ENCODE measurements at regions not wholly inside any gene's neighbourhood (a gene's known extent, or its start where the extent isn't known, plus 50 kb on each side); places are given as distances from the start of the nearest gene placed in this dataset.

GRCh38 chr4:171622729-171623128 is 190.5 kb upstream of the GALNTL6 start:
- DNase-seq (ENCODE audit: low read depth), result no peak
- H3K4me3 ChIP-seq (ENCODE audit: low read depth, low read length), result no peak overlapping the region
- TF ChIP-seq CTCF (conservative IDR thresholded peaks at IDR 0.05; ENCODE audit: low read depth, low read length), result no peak

GRCh38 chr4:171621646-171622045 is 191.6 kb upstream of the GALNTL6 start:
- no peak overlapping the region for H3K4me3 ChIP-seq (ENCODE audit: low read depth, low read length)
- no peak for TF ChIP-seq CTCF (conservative IDR thresholded peaks at IDR 0.05; ENCODE audit: low read depth, low read length)
- DNase-seq (ENCODE audit: low read depth), result no peak

- no peak for TF ChIP-seq CTCF (conservative IDR thresholded peaks at IDR 0.05; ENCODE audit: low read depth, low read length)
- no peak overlapping the region for H3K4me3 ChIP-seq (ENCODE audit: low read depth, low read length)
- DNase-seq (ENCODE audit: low read depth), result no peak
These were observed 200.3 kb upstream of the GALNTL6 start for GRCh38 chr4:171612907-171613306.

- DNase-seq (ENCODE audit: low read depth), result no peak
- H3K4me3 ChIP-seq (ENCODE audit: low read depth, low read length), result no peak overlapping the region
- no peak for TF ChIP-seq CTCF (conservative IDR thresholded peaks at IDR 0.05; ENCODE audit: low read depth, low read length)
These were observed 210.4 kb upstream of the GALNTL6 start for GRCh38 chr4:171602638-171603355.

GRCh38 chr4:171601091-171601490 is 212.1 kb upstream of the GALNTL6 start:
- no peak for TF ChIP-seq CTCF (conservative IDR thresholded peaks at IDR 0.05; ENCODE audit: low read depth, low read length)
- no peak for DNase-seq (ENCODE audit: low read depth)
- no peak overlapping the region for H3K4me3 ChIP-seq (ENCODE audit: low read depth, low read length)

- H3K4me3 ChIP-seq (ENCODE audit: low read depth, low read length), result no peak overlapping the region
- TF ChIP-seq CTCF (conservative IDR thresholded peaks at IDR 0.05; ENCODE audit: low read depth, low read length), result no peak
- no peak for DNase-seq (ENCODE audit: low read depth)
These were observed 213.6 kb upstream of the GALNTL6 start for GRCh38 chr4:171599628-171600027.

GRCh38 chr4:171594293-171594692 is 218.9 kb upstream of the GALNTL6 start:
- H3K4me3 ChIP-seq (ENCODE audit: low read depth, low read length), result no peak overlapping the region
- no peak for TF ChIP-seq CTCF (conservative IDR thresholded peaks at IDR 0.05; ENCODE audit: low read depth, low read length)
- DNase-seq (ENCODE audit: low read depth), result no peak
